Stimulated activated CD8-positive, alpha-beta memory T cell treated with anti-CD3 and anti-CD28 coated beads, Interleukin-2, amount 100 ng/mL, for 48 hours (primary cell): ENCODE measurements at regions not wholly inside any gene's neighbourhood (a gene's known extent, or its start where the extent isn't known, plus 50 kb on each side); places are given as distances from the start of the nearest gene placed in this dataset.

Experiments used
- DNase-seq, 2 donors: peaks; one replicate each; pipeline ENCODE4 v3.0.0-alpha.2; 2020; ENCODE audit warnings: low read depth in 2 of 2

GRCh38 chr13:105928048-105928447 is 607.4 kb downstream of the EFNB2 start:
- no peak for DNase-seq

GRCh38 chr13:105925496-105925895 is 610.0 kb downstream of the EFNB2 start:
- DNase-seq, result no peak

DNA sequence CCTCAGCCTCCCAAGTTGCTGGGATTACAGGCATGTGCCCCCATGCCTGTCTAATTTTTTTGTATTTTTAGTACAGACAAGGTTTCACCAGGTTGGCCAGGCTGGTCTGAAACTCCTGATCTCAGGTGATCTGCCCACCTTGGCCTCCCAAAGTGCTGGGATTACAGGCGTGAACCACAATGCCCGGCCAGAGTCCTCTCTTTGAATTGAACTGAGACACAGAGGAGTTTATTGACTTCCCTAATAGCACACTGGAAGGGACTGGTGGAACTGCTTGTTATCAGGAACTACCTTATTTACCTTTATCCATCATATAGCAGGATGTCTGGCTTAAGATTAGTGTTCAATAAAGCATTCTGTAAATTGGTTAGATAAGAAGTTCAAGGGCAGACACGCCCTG is 613.8 kb downstream of the EFNB2 start:
- DNase-seq, result no peak

- no peak for DNase-seq
Measured at GRCh38 chr13:105920370-105920769, 615.1 kb downstream of the EFNB2 start.

- no peak for DNase-seq
Measured at GRCh38 chr13:105918842-105919741, 616.4 kb downstream of the EFNB2 start.

- DNase-seq, result no peak
Measured at GRCh38 chr13:105915146-105915850, 620.2 kb downstream of the EFNB2 start.

DNA sequence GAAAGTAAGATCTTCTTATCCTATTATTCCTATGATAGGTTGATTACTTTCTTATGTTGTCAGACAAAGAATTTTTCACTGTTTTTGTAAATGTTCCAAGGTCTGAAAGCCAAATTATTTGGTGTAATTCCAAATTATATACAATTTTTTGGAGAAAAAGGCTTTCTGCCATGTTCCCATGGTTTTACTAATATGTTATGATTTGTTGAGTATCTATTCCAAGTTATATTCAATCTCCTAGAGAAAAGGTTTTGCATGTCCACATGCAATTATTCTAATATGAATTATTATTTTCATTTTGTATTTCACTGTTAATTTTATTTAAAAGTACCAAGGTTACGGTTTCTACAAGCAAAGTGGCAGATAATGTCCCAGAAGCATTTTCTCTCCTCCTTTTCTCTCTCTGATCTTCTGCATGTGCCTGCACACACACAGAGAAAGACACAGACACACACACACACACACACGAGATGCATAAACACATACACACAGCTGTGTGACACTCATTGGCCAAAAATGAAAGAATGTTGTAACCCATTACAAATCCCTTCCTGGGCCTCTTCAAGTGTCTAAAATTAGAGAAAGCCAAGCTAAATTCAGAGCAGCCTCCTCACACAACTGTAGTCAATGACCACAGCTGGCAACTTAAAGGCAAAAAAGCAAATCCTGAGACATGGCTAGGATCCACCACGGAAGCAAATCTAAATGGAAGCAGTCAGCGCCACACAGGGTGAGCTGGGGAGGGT is 621.0 kb downstream of the EFNB2 start:
- DNase-seq, result no peak

DNA sequence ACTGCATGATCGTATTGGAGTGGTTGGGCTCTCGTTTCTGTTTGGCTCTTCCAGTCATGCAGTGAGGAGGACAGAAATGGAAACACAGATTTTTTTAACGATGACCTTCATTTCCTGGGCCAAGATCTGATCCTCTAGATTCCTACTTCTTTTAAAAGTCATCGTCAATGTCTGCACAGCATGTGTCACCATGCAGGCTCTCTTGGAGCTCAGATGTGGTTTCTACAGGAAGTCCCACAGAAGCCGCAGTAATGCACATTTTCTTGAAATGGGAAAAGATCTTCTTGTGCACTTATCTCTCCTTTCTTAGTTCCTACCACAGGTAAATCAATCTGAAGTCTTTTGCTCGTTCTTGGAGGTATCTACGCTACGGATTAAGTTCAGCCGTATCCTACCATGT is 626.9 kb downstream of the EFNB2 start:
- no peak for DNase-seq

- DNase-seq, result no peak
Measured at GRCh38 chr13:105907319-105908019, 628.0 kb downstream of the EFNB2 start.

DNA sequence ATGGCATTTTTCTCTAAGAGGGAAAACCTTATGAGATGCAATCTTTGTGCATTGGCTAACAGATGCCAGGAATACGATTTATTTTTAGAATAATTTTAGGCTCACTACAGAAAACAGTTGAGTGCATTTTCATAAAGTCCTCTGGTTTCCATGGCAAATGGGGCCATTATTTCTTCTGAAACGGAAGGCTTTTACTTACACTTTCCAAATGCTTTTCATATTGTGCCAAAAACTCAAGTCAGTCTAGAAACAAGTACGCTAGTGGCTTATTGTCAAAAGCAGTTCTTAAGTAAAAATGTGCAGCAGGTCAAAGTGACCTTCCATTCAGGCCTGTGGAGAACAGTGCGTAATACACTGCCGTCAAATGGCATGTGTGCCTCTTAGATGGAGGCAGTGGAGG is 628.7 kb downstream of the EFNB2 start:
- no peak for DNase-seq

GRCh38 chr13:105904034-105904742 is 631.3 kb downstream of the EFNB2 start:
- DNase-seq, result no peak

DNA sequence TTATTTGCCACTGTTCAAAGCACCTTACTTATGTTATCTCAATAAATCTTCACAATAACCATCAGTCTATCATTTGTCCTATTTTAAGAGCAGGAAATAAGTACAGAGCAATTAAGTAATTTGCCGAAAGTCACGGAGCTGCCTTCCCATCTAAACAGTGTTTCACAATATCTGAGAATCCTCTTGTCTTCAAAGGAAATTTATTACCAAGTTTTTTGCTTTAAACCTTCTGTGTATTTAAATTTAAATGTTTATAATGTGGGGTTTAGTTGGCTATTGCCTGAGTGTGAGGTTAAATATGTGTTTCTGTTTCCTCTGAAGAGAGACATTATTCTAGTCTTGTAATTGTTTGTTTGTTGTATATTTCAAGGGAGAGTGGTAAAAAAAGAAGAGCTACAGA is 633.1 kb downstream of the EFNB2 start:
- DNase-seq, result no peak

GRCh38 chr13:105897575-105897974 is 637.9 kb downstream of the EFNB2 start:
- no peak for DNase-seq

- no peak for DNase-seq
Measured at GRCh38 chr13:105894697-105895096, 640.8 kb downstream of the EFNB2 start.

GRCh38 chr13:105890509-105890908 is 645.0 kb downstream of the EFNB2 start:
- DNase-seq, result no peak

DNA sequence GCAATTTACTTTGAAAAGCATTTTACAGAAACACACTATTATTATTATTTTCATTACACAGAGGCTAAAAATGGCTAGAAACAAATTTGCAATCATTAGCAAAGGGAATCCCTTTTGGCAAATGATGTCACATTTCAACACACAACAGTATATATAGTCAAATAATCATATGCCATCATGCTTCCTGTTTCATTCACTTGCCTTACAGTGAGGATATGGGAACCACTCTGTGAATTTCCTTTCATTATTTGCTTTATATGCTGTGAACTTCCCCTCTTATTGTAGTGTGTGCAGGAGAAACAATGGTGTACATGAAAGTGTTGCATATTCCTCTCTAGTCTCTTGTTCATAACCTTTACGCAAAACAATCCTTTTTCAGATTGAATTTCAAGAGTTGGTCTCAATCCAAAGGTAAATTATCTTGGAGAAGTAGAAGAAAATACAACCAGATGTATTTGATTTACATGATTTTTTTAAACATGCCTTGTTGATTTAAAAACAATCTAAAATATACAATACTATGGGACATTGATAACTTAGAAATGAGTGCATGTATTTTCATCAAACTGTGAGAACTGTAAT is 657.3 kb downstream of the EFNB2 start:
- DNase-seq, result no peak

GRCh38 chr13:105874814-105875213 is 660.6 kb downstream of the EFNB2 start:
- no peak for DNase-seq

- no peak for DNase-seq
Measured at GRCh38 chr13:105871768-105872167, 663.7 kb downstream of the EFNB2 start.

DNA sequence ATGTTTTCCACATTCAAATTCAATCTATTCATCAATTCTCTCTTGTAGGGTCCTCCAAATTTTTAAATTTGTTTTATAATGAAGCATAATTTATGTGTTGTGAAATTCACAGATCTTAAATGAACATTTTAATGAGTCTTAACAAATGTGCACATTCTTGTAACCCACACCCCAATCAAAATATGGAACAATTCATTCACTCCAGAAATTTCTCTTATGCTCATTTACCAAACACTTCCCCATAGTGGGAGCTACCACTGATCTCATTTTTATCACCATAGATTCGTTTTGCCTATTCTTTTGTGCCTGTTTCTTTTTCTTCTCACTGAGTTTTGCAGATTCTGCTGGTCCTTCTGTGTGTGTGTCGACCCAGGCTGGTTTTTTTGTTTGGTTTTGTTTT is 664.1 kb downstream of the EFNB2 start:
- no peak for DNase-seq

- DNase-seq, result no peak
Measured at GRCh38 chr13:105863300-105863920, 672.1 kb downstream of the EFNB2 start.
